ENCODE measurements at regions not wholly inside any gene's neighbourhood (a gene's known extent, or its start where the extent isn't known, plus 50 kb on each side); places are given as distances from the start of the nearest gene placed in this dataset.
A peak's percentile ranks its signal among the peaks of the same experiment; 100 is the strongest.

GRCh38 chr18:28711096-28711495, 534.2 kb upstream of the CDH2 start:
- DNase-seq (ENCODE audit: low read depth), result no peak

DNA sequence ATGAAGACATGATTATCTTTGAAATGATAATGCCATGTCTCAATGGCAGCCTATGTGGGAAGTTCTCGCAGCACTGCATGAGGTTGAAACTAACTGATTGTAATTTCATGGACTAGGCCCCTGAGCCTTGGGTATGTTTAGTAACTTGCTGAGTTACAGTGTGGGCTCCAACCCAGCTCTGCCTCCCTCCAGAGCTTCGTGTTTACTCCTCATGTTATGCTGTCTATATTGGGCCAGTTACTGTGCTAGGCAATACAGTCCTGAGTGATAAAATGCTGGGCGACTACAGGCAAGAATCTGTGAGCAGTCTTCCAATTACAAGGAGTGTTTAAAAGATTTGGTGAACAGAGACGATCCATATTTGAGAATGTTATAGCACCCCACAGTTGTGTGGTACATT, 530.1 kb upstream of the CDH2 start:
- no peak for DNase-seq (ENCODE audit: low read depth)

DNA sequence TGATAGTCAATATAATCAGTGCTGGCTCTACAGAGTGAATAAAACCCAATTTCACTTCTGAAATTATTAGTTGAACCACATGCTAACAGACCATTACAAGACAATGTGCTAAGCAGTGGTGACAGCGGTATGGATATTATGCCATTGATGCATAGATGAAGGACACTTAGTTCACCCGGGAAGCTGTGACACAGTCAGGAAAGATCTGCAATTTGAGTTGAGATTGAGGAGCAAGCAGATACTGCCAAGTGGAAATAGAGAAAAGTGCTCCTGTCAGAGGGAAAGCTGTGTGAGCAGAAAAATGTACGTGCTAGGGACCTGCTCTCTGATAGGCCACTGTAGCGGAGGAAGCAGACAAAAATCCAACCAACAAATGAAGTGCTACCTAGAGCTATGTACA, 529.5 kb upstream of the CDH2 start:
- no peak for DNase-seq (ENCODE audit: low read depth)

GRCh38 chr18:28705482-28705881, 528.6 kb upstream of the CDH2 start:
- DNase-seq (ENCODE audit: low read depth), result no peak

GRCh38 chr18:28692337-28692736, 515.4 kb upstream of the CDH2 start:
- DNase-seq (ENCODE audit: low read depth), result no peak

GRCh38 chr18:28691496-28691840, 514.5 kb upstream of the CDH2 start:
- no peak for DNase-seq (ENCODE audit: low read depth)

- no peak for DNase-seq (ENCODE audit: low read depth)
These were observed 514.0 kb upstream of the CDH2 start for GRCh38 chr18:28690836-28691495.

- no peak for DNase-seq (ENCODE audit: low read depth)
These were observed 513.2 kb upstream of the CDH2 start for GRCh38 chr18:28690100-28690499.

DNA sequence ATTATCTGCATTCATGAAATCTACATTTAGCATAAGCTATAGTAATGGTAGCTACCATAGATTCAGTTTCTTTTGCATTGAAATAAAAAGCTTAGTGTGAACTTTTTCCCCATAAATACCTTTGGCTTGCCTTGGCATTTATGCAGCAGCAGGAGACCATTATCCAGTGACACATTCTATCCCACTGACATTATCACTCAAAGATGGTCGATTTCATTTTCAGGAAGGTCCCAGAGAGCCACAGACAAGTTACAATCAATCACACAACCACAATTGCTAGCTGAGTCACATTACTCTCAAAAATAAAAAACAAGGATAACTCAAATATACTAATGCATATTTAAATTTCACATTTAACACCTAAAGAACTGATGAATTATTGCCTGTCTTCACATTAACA, 512.7 kb upstream of the CDH2 start:
- no peak for DNase-seq (ENCODE audit: low read depth)

- DNase-seq (ENCODE audit: low read depth), result peak; percentile 1
These were observed 507.9 kb upstream of the CDH2 start for GRCh38 chr18:28684746-28685355.

DNA sequence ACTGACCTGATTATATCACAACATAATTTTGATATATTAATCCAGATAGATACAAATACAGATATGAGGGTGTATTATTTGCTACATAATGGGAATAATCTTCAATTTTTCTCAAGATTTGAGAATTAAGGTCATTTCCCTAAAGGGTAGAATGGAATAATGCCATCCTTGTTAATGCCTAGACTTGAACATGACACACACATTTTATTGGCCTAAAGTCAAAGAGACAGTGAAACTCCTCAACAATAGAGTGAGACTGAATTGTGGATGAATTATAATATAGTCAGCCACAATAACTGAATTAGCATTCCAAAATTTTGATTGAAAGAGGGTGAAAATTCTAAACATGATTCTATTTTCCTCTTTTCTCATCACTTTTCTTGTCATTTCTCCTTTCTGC, 506.0 kb upstream of the CDH2 start:
- no peak for DNase-seq (ENCODE audit: low read depth)

DNA sequence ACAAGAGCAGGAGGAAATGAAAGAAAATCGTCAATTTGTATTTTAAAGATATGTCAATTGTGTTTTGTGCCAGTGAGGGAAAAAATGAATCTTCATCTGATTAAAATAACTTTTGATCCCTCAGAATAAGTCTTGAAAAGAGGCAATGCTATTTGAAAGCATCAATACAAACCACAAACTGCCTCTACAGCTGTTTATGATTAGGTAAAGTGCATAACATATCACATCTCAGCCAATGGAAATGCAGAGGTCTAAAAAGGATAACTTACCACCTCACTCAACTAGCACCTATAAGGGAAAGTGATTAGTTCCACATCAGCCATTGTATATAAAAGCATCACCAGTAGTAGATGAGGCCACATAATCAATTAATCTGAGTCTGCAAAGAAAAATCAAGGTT, 492.2 kb upstream of the CDH2 start:
- DNase-seq (ENCODE audit: low read depth), result no peak

DNA sequence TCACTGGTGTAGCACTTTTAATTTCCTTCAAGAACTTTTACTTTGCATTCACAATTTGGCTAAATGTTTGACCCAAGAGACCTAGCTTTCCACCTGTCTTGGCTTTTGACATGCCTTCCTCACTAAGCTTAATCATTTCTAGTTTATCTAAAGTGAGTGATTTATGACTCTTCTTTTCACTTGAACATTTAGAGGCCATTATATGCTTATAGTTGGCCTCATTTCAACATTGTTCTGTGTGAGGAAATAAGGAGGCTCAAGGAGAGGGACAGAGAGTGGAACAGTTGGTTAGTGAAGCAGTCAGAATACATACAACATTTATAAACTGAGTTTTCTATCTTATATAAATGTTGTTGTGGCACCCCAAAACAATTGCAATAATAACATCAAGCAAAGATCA, 489.3 kb upstream of the CDH2 start:
- no peak for DNase-seq (ENCODE audit: low read depth)

- DNase-seq (ENCODE audit: low read depth), result no peak
These were observed 481.0 kb upstream of the CDH2 start for GRCh38 chr18:28657961-28658360.

DNA sequence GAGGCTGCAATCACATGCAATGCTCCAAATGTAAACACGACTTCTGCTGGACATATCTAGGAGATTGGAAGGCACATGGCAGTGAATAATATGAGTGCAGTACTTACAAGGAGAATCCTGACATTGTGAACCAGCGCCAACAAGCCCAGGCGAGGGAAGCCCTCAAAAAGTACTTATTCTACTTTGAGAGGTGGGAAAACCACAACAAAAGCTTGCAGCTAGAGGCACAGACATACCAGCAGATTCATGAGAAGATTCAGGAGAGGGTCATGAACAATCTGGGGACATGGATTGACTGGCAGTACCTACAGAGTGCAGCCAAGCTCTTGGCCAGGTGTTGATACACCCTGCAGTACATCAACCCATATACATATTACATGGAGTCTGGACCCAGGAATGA, 475.7 kb upstream of the CDH2 start:
- no peak for DNase-seq (ENCODE audit: low read depth)

DNA sequence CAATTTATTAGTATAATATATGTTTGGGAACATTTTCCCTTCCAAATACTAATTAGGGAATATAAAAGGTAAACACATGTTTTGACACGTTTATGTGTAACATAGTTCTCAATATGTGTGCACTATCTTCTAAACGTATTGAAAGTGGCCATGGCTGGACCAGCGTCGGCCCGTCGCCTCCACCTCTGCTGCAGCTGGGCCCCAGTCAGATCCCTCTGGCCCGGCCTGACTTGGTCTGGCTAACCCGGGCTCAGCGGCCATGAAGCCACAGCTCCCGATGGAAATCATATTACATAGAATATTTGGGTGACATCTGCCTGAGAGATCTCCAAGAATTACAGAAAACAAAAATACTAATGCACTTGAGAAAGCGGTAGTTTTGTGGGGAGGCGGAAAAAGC, 474.4 kb upstream of the CDH2 start:
- DNase-seq (ENCODE audit: low read depth), result no peak

DNA sequence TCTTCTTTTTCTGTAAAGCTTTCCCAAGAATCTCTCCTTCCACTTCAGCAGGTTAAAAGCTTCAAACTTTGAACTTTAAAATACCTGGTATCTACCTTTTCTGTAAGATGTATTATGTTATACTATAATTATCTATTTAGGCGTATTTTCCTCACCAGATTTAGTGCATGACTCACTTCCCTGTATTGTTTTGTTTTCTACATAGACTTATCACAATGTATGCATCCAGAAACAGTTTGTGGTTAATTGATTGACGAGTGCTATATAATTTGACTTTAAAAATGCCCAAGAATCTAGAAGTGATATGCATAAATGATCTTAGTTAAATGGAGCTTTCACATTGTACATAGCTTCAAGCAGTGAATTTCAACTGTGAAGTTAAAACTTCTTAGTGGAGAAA, 473.9 kb upstream of the CDH2 start:
- DNase-seq (ENCODE audit: low read depth), result no peak

DNA sequence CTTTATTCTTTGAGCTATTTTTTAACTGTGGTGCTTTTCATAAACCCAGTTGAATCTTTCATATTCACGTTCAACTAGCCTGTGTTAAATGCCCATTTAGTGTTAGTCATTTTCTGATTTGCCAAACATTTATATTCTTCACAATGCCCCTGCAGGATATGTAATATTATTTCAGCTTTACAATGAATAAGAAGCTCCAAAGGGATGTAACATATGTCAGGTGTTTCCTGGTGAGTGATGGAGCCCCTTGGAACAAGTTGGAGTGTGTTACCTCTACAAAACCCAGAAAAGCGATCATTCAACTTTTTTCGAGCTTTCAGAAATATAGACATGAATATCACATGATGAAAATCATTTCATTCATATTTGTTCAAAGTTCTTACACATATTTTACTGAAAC, 471.0 kb upstream of the CDH2 start:
- no peak for DNase-seq (ENCODE audit: low read depth)

- no peak for DNase-seq (ENCODE audit: low read depth)
These were observed 461.0 kb upstream of the CDH2 start for GRCh38 chr18:28637897-28638296.

- DNase-seq (ENCODE audit: low read depth), result no peak
These were observed 458.6 kb upstream of the CDH2 start for GRCh38 chr18:28635530-28635929.

- no peak for DNase-seq (ENCODE audit: low read depth)
These were observed 449.8 kb upstream of the CDH2 start for GRCh38 chr18:28626756-28627155.

GRCh38 chr18:28607991-28608390, 431.1 kb upstream of the CDH2 start:
- no peak for DNase-seq (ENCODE audit: low read depth)

DNA sequence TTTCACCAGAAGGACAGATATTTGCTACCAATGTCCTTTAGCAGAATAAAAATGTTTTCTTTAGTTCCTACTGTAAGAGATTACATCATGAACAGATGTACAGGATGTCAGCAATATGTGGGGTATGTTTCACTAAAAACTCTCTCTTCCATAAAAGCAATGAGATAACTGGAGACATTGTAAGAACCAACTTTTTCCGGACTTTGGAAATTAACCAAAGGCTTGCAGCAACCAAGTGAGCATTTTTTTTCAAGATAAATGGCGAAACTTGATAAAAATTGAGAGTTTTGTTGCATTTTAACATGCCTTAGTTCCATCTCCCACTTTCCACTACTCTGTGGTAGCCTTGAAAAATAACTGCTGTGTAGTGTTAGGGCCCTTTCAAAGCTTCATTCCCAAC, 429.8 kb upstream of the CDH2 start:
- no peak for DNase-seq (ENCODE audit: low read depth)

- DNase-seq (ENCODE audit: low read depth), result no peak
These were observed 425.5 kb upstream of the CDH2 start for GRCh38 chr18:28602391-28602790.
